Endometrium (tissue), 2 donors: ENCODE measurements at regions not wholly inside any gene's neighbourhood (a gene's known extent, or its start where the extent isn't known, plus 50 kb on each side); places are given as distances from the start of the nearest gene placed in this dataset.

Experiments used
- FAIRE-seq: peaks from 2 replicates; lab custom pipeline; 2012; peaks lifted over from hg19 to GRCh38; lab: Jason Lieb, UNC
- donor health status: control.
- donor health status: control.

DNA sequence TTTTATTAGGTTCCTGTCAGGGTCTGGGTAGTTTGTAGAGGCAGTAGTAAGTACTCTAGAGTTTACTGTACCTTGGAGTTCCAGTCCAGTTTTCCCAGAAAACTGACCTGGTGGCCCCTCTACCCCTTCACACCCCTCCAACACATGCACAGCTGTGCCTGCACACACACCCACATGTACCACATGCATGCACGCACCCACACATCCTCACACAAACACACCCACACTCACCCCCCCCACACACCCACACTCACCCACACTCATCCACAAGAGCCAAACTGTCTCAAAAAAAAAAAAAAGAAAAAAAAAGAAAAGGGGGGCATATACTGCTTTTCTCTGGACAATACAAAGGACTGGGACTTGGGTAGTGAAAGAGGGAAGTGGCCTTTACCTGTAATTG lies 570.5 kb downstream of the QKI start:
- FAIRE-seq = no peak

GRCh38 chr6:163984124-163984936 lies 569.8 kb downstream of the QKI start:
- no peak for FAIRE-seq

GRCh38 chr6:163983679-163984078 lies 569.2 kb downstream of the QKI start:
- no peak for FAIRE-seq

DNA sequence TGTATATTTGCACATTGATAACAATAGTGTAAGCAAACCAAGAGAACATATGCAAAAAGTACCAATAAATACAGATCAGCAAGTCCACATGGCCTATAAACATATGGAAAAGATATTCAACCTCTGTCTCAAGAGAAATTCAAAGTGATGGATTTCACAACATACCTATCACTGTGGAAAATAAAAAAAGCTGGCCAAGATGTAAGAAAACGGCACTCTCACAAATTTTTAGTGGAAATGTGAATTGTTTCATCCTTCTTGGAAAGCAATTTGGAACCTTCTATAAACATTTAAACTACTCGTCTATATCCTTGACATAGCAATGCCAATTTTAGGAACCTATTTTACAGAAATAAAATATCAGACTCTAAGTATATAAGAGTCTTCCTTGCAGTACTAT lies 559.8 kb downstream of the QKI start:
- FAIRE-seq = no peak

GRCh38 chr6:163971841-163972838 lies 557.6 kb downstream of the QKI start:
- FAIRE-seq = no peak

- FAIRE-seq = no peak
Observed at GRCh38 chr6:163970846-163971564, 556.5 kb downstream of the QKI start.

GRCh38 chr6:163965426-163966348 lies 551.2 kb downstream of the QKI start:
- FAIRE-seq = no peak

GRCh38 chr6:163964789-163965188 lies 550.3 kb downstream of the QKI start:
- FAIRE-seq = no peak

DNA sequence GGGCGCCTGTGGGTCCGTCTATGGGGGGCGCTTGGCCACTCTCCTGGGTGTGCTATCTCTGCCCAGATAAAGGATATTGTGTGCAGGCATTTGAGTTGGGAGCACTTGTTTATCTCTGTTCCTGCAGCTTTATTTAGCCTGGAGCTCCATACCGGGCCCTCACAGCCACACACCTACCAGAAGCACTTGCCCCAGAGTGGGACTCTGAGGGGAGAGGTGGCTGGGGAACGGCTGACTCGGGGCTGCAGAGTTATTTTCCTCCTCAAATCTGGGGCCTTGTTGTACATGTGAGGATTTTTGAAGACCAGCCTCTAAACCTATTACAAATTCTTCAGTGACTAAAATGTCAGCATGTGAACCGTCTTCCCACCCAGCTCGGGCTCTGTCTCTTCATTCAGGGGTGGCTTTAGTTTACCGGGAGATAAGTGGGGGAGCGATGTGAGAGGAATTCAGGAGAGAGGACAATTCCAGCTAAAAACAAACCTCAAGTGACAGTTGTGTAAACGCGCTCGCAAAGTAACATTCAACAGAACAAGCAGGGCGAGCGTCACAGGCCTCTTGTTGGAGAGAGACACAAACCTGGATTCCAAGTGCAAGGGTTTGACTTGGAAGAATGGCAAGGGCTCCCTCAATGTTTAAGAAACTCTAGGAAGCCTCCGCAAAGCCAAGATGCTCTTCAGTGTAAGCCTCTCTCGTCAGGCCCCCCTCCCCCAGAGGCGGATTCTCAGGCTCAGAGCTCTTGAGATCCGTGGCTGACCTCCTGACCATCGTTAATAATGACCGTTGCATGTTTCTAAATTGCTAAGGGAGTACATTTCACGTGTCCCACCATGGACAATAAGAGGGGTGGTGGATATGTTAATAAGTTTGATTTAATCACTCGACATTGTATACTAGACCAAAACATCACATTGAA lies 548.9 kb downstream of the QKI start:
- no peak for FAIRE-seq

- no peak for FAIRE-seq
Observed at GRCh38 chr6:163962627-163963117, 548.2 kb downstream of the QKI start.

- FAIRE-seq = no peak
Observed at GRCh38 chr6:163960128-163960527, 545.6 kb downstream of the QKI start.

DNA sequence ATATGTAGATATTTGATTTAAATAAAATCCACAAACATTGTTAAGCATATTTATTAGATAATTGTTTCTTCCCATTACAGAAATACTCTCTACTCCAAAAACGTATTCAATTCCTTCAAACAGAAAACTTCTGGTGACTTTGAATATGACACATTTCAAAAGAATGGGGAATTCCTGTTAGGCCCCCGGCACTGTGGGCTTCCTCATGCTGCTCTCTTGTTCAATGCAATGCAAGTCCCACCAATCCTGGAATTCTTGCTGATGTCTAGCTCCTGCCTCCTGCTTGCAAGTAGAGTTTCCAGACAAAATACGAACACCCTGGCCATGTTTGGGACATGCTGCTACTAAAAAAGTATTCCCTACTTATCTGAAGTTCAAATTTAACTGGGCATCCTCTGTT lies 544.1 kb downstream of the QKI start:
- no peak for FAIRE-seq

GRCh38 chr6:163956571-163957407 lies 542.3 kb downstream of the QKI start:
- FAIRE-seq = no peak

GRCh38 chr6:163955756-163956155 lies 541.2 kb downstream of the QKI start:
- FAIRE-seq = no peak

DNA sequence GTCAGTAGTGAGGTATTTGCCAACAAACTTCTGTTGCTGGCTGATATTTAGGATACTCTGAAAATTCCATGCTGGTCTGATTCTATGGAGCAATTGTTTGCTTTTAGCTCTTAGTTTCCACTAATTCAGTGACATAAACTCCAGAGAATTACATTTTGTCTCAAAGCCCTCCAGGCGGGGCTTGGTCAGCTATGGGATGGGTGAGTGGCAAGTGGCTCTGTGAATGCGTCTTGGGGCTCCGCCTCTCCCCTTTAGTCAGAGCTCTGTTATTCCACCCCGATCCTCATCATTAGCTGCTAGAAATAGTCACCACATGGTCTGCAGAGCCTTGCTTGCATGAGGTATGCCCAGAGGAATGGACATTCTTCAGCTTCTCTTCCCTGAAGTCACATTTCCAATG lies 540.6 kb downstream of the QKI start:
- FAIRE-seq = no peak

GRCh38 chr6:163954088-163954775 lies 539.7 kb downstream of the QKI start:
- FAIRE-seq = no peak

DNA sequence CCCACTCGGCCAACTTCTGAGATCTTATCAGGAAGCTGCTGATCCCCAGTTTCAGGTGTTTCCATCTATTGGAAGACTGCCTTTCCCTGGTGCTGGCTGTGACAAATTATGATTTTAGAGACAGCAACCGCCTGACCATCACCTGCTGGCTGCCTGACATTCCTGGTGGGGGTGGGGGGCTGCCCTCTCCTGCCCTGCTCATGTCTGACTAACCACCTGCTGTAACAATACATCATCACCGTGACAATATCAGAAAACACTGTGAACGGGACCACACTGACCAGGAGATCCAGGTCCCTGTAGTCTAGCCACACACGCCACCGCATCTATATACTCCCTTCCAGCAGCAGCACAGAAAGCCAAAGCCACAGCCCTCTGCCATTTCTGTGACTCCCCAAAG lies 537.5 kb downstream of the QKI start:
- no peak for FAIRE-seq

GRCh38 chr6:163951326-163951725 lies 536.8 kb downstream of the QKI start:
- no peak for FAIRE-seq
